Fibroblast of villous mesenchyme (primary cell): ENCODE measurements at regions not wholly inside any gene's neighbourhood (a gene's known extent, or its start where the extent isn't known, plus 50 kb on each side); places are given as distances from the start of the nearest gene placed in this dataset.
"Not testable (repeated sequence)": the region's sequence is repeated elsewhere in the genome, so short reads cannot be mapped to it uniquely, and the experiment has no call there.

Experiments
- DNase-seq: peaks from one replicate; pipeline ENCODE4 v3.0.0-alpha.2; 2010; ENCODE audit warnings: low read depth
- H3K4me3 ChIP-seq: 2 replicates; pipeline ENCODE4 v1.5.1; 2011; ENCODE audit warnings: low read depth, mild to moderate bottlenecking, low read length
- CTCF ChIP-seq: IDR thresholded peaks from 2 replicates; pipeline ENCODE4 v1.5.1; 2012; ENCODE audit warnings: low read depth, mild to moderate bottlenecking, low read length; ENCODE audit not compliant: insufficient read depth

- DNase-seq = no peak
- H3K4me3 ChIP-seq = no peak overlapping the region
- no peak for TF ChIP-seq CTCF
Measured at GRCh38 chr2:14781142-14781541, 148.6 kb downstream of the LRATD1 start.

GRCh38 chr2:14788814-14789213 is 156.3 kb downstream of the LRATD1 start:
- H3K4me3 ChIP-seq, DNase-seq: not testable (repeated sequence)

GRCh38 chr2:14790041-14790640 is 157.6 kb downstream of the LRATD1 start:
- no peak overlapping the region for H3K4me3 ChIP-seq
- no peak for DNase-seq
- TF ChIP-seq CTCF = no peak

- DNase-seq = no peak
- no peak overlapping the region for H3K4me3 ChIP-seq
- no peak for TF ChIP-seq CTCF
Measured at GRCh38 chr2:14803994-14804393, 171.5 kb downstream of the LRATD1 start.

GRCh38 chr2:14804902-14805301 is 172.4 kb downstream of the LRATD1 start:
- no peak overlapping the region for H3K4me3 ChIP-seq
- no peak for TF ChIP-seq CTCF
- no peak for DNase-seq

GRCh38 chr2:14806613-14807012 is 174.1 kb downstream of the LRATD1 start:
- no peak for TF ChIP-seq CTCF
- DNase-seq = no peak

GRCh38 chr2:14815201-14815600 is 182.7 kb downstream of the LRATD1 start:
- H3K4me3 ChIP-seq = no peak overlapping the region
- TF ChIP-seq CTCF = no peak
- DNase-seq = no peak

More at GRCh38 chr2:14806613-14807012, 174.1 kb downstream of the LRATD1 start:
- H3K4me3 ChIP-seq = no peak overlapping the region
